Stimulated activated CD4-positive, alpha-beta T cell treated with anti-CD3 and anti-CD28 coated beads, Interleukin-12 subunit alpha, Interleukin-12 subunit beta, amount 100 ng/mL, for 48 hours (primary cell): ENCODE measurements at regions not wholly inside any gene's neighbourhood (a gene's known extent, or its start where the extent isn't known, plus 50 kb on each side); places are given as distances from the start of the nearest gene placed in this dataset.
A peak's percentile ranks its signal among the peaks of the same experiment; 100 is the strongest.

Source experiments
- DNase-seq, 3 donors: peaks; one replicate each; pipeline ENCODE4 v3.0.0-alpha.2; 2020; ENCODE audit warnings: low read depth in 2 of 3, low spot score in 1 of 3

GRCh38 chr9:87320146-87320884 is 177.4 kb upstream of the DAPK1 start:
- no peak for DNase-seq

GRCh38 chr9:87322840-87323635 is 174.6 kb upstream of the DAPK1 start:
- no peak for DNase-seq

- DNase-seq = no peak
These were observed 173.7 kb upstream of the DAPK1 start for GRCh38 chr9:87323928-87324327.

- DNase-seq = peak in 1 of 3 donors; percentile 12
These were observed 173.0 kb upstream of the DAPK1 start for GRCh38 chr9:87324613-87325194.

GRCh38 chr9:87327575-87328125 is 170.0 kb upstream of the DAPK1 start:
- no peak for DNase-seq

GRCh38 chr9:87333802-87334201 is 163.9 kb upstream of the DAPK1 start:
- no peak for DNase-seq

GRCh38 chr9:87334366-87334765 is 163.3 kb upstream of the DAPK1 start:
- DNase-seq = no peak

GRCh38 chr9:87336407-87336806 is 161.3 kb upstream of the DAPK1 start:
- no peak for DNase-seq

- DNase-seq = peak in 1 of 3 donors; percentile 18
These were observed 160.7 kb upstream of the DAPK1 start for GRCh38 chr9:87336914-87337333.

GRCh38 chr9:87337335-87338087 is 160.2 kb upstream of the DAPK1 start:
- DNase-seq = no peak

GRCh38 chr9:87338088-87338989 is 159.3 kb upstream of the DAPK1 start:
- DNase-seq = no peak

- DNase-seq = no peak
These were observed 157.3 kb upstream of the DAPK1 start for GRCh38 chr9:87340391-87340790.

GRCh38 chr9:87342743-87343142 is 154.9 kb upstream of the DAPK1 start:
- DNase-seq = no peak

- no peak for DNase-seq
These were observed 153.7 kb upstream of the DAPK1 start for GRCh38 chr9:87343816-87344430.

- DNase-seq = no peak
These were observed 151.5 kb upstream of the DAPK1 start for GRCh38 chr9:87346061-87346665.

- DNase-seq = no peak
These were observed 146.8 kb upstream of the DAPK1 start for GRCh38 chr9:87350915-87351314.

- no peak for DNase-seq
These were observed 144.4 kb upstream of the DAPK1 start for GRCh38 chr9:87353301-87353700.

- no peak for DNase-seq
These were observed 143.5 kb upstream of the DAPK1 start for GRCh38 chr9:87354147-87354546.

- no peak for DNase-seq
These were observed 140.1 kb upstream of the DAPK1 start for GRCh38 chr9:87357600-87357999.
